ENCODE measurements at regions not wholly inside any gene's neighbourhood (a gene's known extent, or its start where the extent isn't known, plus 50 kb on each side); places are given as distances from the start of the nearest gene placed in this dataset.

DNA sequence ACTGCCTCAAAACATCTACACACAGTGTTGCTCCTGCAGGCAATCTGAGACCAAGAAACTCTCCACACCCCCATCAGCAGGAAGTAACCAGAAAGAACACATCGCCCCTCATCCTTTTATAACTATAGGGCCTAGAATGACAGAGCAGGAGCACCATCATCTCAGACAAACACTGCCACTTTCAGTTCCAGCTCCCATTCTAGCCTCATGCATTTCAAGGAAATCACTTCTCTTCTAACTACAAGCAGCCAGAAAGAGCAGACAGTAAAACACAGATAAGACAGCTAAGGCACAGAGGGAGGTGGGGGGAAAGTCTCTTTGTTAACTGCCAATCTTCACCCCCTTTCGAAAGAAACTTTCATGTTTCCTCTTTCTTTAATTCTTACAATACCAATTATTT lies 102.6 kb upstream of the TENT5D start:
- TF ChIP-seq, protein P1, sequence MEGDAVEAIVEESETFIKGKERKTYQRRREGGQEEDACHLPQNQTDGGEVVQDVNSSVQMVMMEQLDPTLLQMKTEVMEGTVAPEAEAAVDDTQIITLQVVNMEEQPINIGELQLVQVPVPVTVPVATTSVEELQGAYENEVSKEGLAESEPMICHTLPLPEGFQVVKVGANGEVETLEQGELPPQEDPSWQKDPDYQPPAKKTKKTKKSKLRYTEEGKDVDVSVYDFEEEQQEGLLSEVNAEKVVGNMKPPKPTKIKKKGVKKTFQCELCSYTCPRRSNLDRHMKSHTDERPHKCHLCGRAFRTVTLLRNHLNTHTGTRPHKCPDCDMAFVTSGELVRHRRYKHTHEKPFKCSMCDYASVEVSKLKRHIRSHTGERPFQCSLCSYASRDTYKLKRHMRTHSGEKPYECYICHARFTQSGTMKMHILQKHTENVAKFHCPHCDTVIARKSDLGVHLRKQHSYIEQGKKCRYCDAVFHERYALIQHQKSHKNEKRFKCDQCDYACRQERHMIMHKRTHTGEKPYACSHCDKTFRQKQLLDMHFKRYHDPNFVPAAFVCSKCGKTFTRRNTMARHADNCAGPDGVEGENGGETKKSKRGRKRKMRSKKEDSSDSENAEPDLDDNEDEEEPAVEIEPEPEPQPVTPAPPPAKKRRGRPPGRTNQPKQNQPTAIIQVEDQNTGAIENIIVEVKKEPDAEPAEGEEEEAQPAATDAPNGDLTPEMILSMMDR (IDR thresholded peaks at IDR 0.05; ENCODE audit: control extremely low read depth, extremely low read depth, low read depth, missing control alignments) = no peak
- CTCF ChIA-PET = no interaction called here
- no peak for DNase-seq (ENCODE audit: extremely low spot score)
- POLR2A ChIA-PET = no interaction called here

DNA sequence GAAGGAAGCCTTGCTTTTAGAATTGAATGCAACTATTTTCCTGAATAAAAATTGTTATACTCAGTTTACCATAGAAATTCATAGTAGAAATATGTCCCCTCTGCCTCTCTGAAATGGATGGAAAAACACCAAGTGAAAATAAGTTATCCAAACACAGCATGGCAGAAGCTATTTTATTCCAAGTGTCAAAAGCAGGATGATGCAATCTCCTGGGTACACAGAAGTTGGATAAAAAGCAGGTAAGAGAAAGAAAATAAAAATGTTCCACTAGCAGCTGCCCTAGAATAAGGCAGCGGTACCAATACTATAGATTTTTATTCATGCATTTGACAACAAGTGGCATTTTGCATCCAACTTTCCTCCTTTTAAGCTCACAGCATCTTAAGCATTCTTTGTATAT lies 89.0 kb upstream of the TENT5D start:
- ChIA-PET CTCF (no interaction called here), POLR2A (no interaction called here)
- no peak for DNase-seq (ENCODE audit: extremely low spot score)
- TF ChIP-seq, protein P1 (IDR thresholded peaks at IDR 0.05; ENCODE audit: control extremely low read depth, extremely low read depth, low read depth, missing control alignments) = no peak

DNA sequence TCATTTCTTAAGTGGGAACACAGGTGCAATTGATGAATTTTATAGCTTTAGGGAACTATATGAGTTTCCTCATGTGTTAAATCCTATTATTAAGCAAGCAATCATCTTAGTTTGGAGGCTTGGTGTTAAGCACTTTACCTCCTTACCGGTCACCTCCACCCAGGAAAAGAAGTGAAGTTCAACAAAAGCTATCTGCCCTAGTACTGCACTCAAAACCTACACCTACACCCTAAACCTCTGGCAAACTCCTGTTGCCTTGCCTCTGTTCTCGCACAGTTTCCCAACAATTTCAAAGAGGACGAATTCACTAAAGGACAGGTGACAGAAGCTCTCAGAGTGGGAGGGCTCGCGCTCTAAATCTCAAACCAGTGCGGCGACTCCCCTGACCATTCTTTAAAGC lies 85.7 kb upstream of the TENT5D start:
- DNase-seq (ENCODE audit: extremely low spot score) = no peak
- ChIA-PET CTCF (no interaction called here), POLR2A (no interaction called here)
- TF ChIP-seq, protein P1 (IDR thresholded peaks at IDR 0.05; ENCODE audit: control extremely low read depth, extremely low read depth, low read depth, missing control alignments) = no peak

DNA sequence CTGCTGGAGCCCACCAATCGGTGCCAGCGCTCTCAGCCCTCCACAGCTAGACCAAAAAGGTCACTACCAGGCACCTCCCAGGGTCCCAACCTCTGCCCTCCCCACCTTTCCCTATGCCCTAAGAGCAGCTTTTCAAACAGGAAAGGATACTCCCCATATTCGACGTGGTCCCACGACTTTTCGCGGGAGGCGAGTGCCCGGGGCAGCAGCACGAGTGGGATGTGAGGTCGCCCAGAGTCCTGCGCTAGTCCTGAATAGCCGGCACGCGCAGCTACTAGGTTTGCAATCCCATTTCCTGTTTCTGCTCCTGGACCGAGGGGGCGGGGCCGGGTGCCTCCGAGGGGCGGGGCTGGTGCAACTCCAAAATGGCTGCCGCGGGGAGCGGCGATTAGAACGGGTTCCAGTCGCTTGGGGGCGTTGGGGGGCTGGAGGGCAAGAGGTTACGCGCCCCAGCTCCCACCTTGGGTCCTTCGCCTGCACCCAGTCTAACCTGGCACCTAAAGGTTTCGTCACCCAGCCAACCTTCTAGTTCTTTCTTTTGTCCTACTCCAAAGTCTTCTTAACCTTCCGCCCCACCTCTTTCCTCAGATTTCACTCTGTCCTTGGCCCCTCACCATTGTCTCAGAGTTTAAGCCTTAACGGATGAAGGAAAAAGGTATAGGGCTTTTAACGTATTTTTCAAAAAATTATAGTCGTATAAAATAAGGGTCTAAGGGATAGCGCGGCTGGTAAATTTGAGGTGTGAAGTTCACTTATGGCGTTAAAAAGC lies 85.0 kb upstream of the TENT5D start:
- TF ChIP-seq, protein P1 (IDR thresholded peaks at IDR 0.05; ENCODE audit: control extremely low read depth, extremely low read depth, low read depth, missing control alignments) = no peak
- DNase-seq (ENCODE audit: extremely low spot score) = no peak
- ChIA-PET CTCF (no interaction called here), POLR2A (no interaction called here)

DNA sequence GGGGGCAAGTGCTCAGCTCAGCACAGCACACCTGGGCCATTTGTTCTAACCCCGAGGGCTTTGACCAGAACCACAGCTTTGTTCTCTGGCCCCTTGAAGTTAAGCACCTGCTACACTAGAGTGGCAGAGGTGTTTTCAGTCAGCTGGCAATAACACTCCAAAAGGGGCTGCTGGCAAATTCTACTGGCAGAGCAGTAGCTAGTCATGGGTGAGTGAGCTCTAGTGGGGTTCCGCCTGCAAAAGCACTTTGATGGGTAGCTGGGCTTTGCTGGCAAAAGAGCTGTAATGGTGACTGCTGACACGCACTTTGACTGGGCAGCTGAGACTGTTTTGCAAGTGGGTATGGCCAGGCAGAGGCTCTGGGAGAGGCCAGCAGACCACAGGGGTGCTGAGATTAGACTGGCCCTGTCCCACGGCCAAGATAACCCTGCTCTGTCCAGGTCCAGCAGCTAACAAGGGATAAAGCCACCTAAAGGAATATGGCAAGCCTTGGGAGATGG lies 65.2 kb upstream of the TENT5D start:
- ChIA-PET CTCF (interaction anchor here (2.3 kb wide), 1 partner anchor 10 kb away, joined by 6 read pairs; no protein-coding TSS in a partner anchor), POLR2A (no interaction called here)
- TF ChIP-seq, protein P1 (IDR thresholded peaks at IDR 0.05; ENCODE audit: control extremely low read depth, extremely low read depth, low read depth, missing control alignments) = no peak
- no peak for DNase-seq (ENCODE audit: extremely low spot score)

All from GM10248 (cell line).